T-helper 2 cell treated with Interferon-gamma antibody and Interleukin-4, amounts not matched to agents 5 μg/mL and 100 μg/mL, for 36 hours (primary cell): ENCODE measurements at regions not wholly inside any gene's neighbourhood (a gene's known extent, or its start where the extent isn't known, plus 50 kb on each side); places are given as distances from the start of the nearest gene placed in this dataset.

Source experiments
- DNase-seq: peaks from one replicate; pipeline ENCODE4 v3.0.0; 2021; ENCODE audit warnings: low spot score
- H3K27ac Mint-ChIP-seq: one replicate; pipeline ENCODE4 v1.8.0; 2021; ENCODE audit warnings: mild to moderate bottlenecking, mixed read lengths
- H3K27me3 Mint-ChIP-seq: one replicate; pipeline ENCODE4 v1.8.0; 2021; ENCODE audit warnings: low read depth, mixed read lengths
- H3K36me3 Mint-ChIP-seq: one replicate; pipeline ENCODE4 v1.8.0; 2021; ENCODE audit warnings: low read depth, mixed read lengths
- H3K4me1 Mint-ChIP-seq: one replicate; pipeline ENCODE4 v1.8.0; 2021; ENCODE audit warnings: low read depth, mixed read lengths
- H3K4me3 Mint-ChIP-seq: one replicate; pipeline ENCODE4 v1.8.0; 2022; ENCODE audit warnings: mild to moderate bottlenecking, moderate library complexity, mixed read lengths
- H3K9me3 Mint-ChIP-seq: one replicate; pipeline ENCODE4 v1.8.0; 2021; ENCODE audit warnings: mixed read lengths

DNA sequence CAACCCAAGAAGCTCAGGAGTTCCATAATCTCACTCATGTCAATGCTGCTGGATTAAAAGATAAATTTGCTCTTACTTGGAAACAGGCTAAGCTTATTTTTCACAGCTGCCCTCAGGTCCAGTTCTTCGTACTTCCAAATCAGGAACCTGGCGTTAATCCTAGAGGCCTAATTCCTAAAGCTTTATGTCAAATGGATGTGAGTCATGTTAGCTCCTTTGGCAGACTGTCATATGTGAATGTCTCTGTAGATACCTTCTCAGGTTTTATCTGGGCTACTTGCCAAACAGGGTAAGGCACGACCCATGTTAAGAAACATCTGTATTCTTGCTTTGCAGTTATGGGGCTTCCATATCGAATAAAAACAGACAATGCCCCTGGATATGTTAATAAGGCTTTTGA, 504.6 kb downstream of the ALG10 start:
- Mint-ChIP-seq H3K27me3 (no peaks in the 10 kb centered on the region), H3K4me1 (no peaks in the 10 kb centered on the region), H3K36me3 (no peaks in the 10 kb centered on the region), H3K27ac (no peak overlapping the region), H3K4me3 (no peak overlapping the region), H3K9me3 (peaks cover 61% of the 10 kb centered on the region)
- no peak for DNase-seq

GRCh38 chr12:34547276-34547675, 525.0 kb downstream of the ALG10 start:
- Mint-ChIP-seq H3K27me3 (no peaks in the 10 kb centered on the region), H3K27ac (no peak overlapping the region), H3K9me3 (peaks cover 42% of the 10 kb centered on the region), H3K4me3 (no peak overlapping the region), H3K4me1 (no peaks in the 10 kb centered on the region), H3K36me3 (no peaks in the 10 kb centered on the region)
- no peak for DNase-seq

DNA sequence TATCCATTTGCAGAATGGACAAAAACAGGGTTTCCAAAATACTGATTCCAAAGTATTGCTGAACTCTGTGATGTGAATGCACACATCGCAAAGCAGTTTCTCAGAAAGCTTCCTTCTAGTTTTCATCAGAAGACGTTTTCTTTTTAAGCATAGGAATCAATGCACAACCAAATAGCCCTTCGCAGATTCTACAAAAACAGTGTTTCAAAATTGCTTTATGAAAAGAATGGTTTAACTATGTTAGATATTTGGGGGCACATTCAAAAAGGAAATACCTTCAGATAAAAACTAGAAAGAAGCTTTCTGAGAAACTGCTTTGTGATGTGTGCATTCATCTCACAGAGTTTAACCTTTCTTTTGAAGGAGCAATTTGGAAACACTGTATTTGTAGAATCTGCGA, 569.7 kb downstream of the ALG10 start:
- Mint-ChIP-seq H3K27me3 (no peaks in the 10 kb centered on the region), H3K27ac (no peak overlapping the region), H3K36me3 (peaks cover 5% of the 10 kb centered on the region), H3K9me3 (peaks cover 82% of the 10 kb centered on the region), H3K4me1 (no peaks in the 10 kb centered on the region), H3K4me3 (no peak overlapping the region)
- no peak for DNase-seq

DNA sequence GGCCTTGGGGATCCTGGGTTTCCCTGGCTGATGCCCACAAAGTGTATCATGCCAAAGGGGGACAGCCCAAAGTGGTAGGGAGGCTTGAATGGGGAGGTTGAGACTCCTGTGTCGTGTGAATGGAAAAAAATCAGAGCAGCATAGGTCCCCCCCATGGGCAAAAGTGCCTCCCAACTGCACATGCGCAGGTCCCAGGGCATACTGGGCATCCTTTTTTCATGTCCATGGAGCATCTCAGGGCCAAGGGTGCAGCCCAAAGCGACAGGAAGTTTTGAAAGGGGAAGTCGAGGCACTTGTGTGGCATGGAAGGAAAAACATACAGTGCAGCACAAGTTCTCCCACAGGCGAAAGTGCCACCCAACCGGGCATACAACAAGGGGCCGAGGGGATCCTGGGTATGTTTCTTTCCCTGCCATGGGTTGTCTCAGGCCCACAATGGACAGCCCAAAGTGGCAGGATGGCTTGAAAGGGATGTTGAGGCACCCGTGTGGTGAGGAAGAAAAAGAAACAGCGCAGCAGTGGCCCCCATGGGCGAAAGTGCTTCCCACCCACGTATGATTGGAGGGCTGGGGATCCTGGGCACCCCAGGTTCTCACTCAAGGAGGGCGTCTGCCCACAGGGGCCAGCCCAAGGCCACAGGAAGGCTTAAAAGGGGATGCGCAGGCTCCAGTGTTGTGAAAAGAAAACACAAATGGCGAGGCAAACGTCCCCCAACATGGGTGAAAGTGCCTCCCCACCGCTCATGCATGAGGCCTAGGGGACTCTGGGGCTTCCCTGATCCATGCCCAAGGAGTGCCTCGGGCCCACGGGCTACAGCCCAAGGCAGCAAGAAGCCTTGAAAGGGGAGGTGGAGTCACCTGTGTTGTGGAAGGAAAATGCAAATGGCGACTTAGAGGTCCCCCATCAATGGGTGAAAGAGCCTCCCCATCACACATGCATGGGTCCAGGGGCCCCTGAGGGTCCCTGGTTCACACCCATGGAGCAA, 573.7 kb downstream of the ALG10 start:
- Mint-ChIP-seq H3K9me3 (peaks cover 78% of the 10 kb centered on the region), H3K4me1 (no peaks in the 10 kb centered on the region), H3K27me3 (no peaks in the 10 kb centered on the region), H3K36me3 (peaks cover 5% of the 10 kb centered on the region), H3K27ac (no peak overlapping the region), H3K4me3 (no peak overlapping the region)
- no peak for DNase-seq

GRCh38 chr12:34597548-34598351, 575.5 kb downstream of the ALG10 start:
- no peak overlapping the region for H3K27ac Mint-ChIP-seq
- H3K9me3 Mint-ChIP-seq, result peaks cover 70% of the 10 kb centered on the region
- peaks cover 2% of the 10 kb centered on the region for H3K36me3 Mint-ChIP-seq
- no peaks in the 10 kb centered on the region for H3K27me3 Mint-ChIP-seq
- no peak overlapping the region for H3K4me3 Mint-ChIP-seq
- no peak for DNase-seq
- no peaks in the 10 kb centered on the region for H3K4me1 Mint-ChIP-seq

DNA sequence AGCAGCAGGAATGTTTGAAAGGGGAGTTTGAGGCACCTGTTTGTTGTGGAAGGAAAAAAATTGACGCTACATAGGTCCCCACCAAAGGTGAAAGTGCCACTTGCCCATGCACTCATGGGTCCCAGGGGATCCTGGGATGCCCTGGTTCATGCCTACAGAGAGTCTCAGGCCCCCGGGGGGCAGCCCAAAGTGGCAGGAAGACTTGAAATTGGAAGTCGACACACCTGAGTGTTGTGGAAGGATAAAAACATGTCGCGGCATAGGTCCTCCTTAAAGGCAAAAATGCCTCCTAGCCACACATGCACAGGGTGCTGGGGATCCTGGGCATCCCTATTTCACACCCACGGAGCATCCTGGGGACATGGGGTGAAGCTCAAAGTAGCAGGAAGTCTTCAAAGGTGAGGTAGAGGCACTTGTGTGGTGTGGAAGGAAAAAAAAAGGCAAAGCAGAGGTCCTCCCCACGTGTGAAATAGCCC, 576.1 kb downstream of the ALG10 start:
- H3K4me1 Mint-ChIP-seq, result no peaks in the 10 kb centered on the region
- DNase-seq, result no peak
- H3K36me3 Mint-ChIP-seq, result peaks cover 2% of the 10 kb centered on the region
- peaks cover 71% of the 10 kb centered on the region for H3K9me3 Mint-ChIP-seq
- H3K27me3 Mint-ChIP-seq, result no peaks in the 10 kb centered on the region
- no peak overlapping the region for H3K27ac Mint-ChIP-seq
- no peak overlapping the region for H3K4me3 Mint-ChIP-seq

GRCh38 chr12:34598851-34599529, 576.7 kb downstream of the ALG10 start:
- Mint-ChIP-seq H3K36me3 (peaks cover 2% of the 10 kb centered on the region), H3K27ac (no peak overlapping the region), H3K4me3 (no peak overlapping the region), H3K27me3 (no peaks in the 10 kb centered on the region), H3K9me3 (peaks cover 72% of the 10 kb centered on the region), H3K4me1 (no peaks in the 10 kb centered on the region)
- DNase-seq, result no peak

DNA sequence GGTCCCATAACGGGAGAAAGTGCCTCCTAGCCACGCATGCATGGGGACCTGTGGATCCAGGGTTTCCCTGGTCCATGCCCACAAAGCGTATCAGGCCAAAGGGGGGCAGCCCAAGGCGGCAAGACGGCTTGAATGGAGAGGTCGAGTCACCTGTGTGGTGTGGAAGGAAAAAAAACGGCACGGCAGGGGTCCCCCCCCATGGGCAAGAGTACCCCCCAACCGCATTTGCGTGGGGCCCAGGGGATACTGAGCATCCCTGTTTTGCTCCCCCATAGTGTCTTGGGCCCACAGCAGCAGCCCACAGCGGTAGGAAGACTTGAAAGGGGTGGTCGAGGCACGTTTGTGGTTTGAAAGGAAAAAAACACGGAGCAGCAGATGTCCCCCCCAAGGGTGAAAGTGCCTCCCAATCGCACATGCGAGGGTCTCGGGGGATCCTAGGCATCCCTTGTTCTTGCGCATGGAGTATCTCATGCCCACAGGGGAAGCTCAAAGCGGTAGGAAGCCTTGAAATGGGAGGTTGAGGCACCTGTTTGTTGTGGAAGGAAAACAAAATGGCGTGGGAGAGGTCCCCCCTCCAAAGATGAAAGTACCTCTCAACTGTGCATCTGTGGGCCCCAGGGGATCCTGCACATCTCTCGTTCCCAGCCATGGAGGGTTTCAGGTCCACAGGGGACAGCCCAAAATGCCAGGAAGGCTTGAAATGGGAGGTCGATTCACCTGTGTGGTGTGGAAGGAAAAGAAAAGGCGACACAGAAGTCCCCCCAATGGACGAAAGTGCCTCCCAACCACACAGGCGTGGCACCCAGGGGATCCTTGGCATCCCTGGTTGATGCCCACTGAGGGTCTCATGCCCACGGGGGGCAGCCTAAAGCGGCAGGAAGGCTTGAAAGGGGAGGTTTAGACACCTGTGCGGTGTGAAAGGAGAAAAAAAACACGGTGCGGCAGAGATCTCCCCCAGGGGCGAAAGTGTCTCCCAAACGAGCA, 577.5 kb downstream of the ALG10 start:
- no peaks in the 10 kb centered on the region for H3K27me3 Mint-ChIP-seq
- H3K4me3 Mint-ChIP-seq, result no peak overlapping the region
- no peak for DNase-seq
- no peaks in the 10 kb centered on the region for H3K4me1 Mint-ChIP-seq
- H3K9me3 Mint-ChIP-seq, result peaks cover 64% of the 10 kb centered on the region
- no peak overlapping the region for H3K27ac Mint-ChIP-seq
- H3K36me3 Mint-ChIP-seq, result peaks cover 2% of the 10 kb centered on the region

GRCh38 chr12:34600592-34601462, 578.5 kb downstream of the ALG10 start:
- DNase-seq, result no peak
- Mint-ChIP-seq H3K27ac (no peak overlapping the region), H3K4me1 (no peaks in the 10 kb centered on the region), H3K36me3 (peaks cover 2% of the 10 kb centered on the region), H3K4me3 (no peak overlapping the region), H3K27me3 (no peaks in the 10 kb centered on the region), H3K9me3 (peaks cover 57% of the 10 kb centered on the region)

- no peaks in the 10 kb centered on the region for H3K4me1 Mint-ChIP-seq
- H3K4me3 Mint-ChIP-seq, result no peak overlapping the region
- no peaks in the 10 kb centered on the region for H3K27me3 Mint-ChIP-seq
- DNase-seq, result no peak
- peaks cover 54% of the 10 kb centered on the region for H3K9me3 Mint-ChIP-seq
- H3K27ac Mint-ChIP-seq, result no peak overlapping the region
- no peaks in the 10 kb centered on the region for H3K36me3 Mint-ChIP-seq
Observed at GRCh38 chr12:34601689-34602088, 579.4 kb downstream of the ALG10 start.

GRCh38 chr12:34602213-34602940, 580.1 kb downstream of the ALG10 start:
- H3K27me3 Mint-ChIP-seq, result no peaks in the 10 kb centered on the region
- no peak overlapping the region for H3K4me3 Mint-ChIP-seq
- H3K27ac Mint-ChIP-seq, result no peak overlapping the region
- no peaks in the 10 kb centered on the region for H3K36me3 Mint-ChIP-seq
- H3K4me1 Mint-ChIP-seq, result no peaks in the 10 kb centered on the region
- DNase-seq, result no peak
- H3K9me3 Mint-ChIP-seq, result peaks cover 50% of the 10 kb centered on the region
